GM12891 (cell line): ENCODE measurements at regions not wholly inside any gene's neighbourhood (a gene's known extent, or its start where the extent isn't known, plus 50 kb on each side); places are given as distances from the start of the nearest gene placed in this dataset.
"Not testable (repeated sequence)": the region's sequence is repeated elsewhere in the genome, so short reads cannot be mapped to it uniquely, and the experiment has no call there.

Experiments used
- PAX5 ChIP-seq: IDR thresholded peaks from 2 replicates; pipeline ENCODE4 v1.6.1; 2011; ENCODE audit warnings: low read length, moderate library complexity, mild to moderate bottlenecking; ENCODE audit not compliant: insufficient read depth, severe bottlenecking
- POLR2A ChIP-seq: IDR thresholded peaks from 2 replicates; pipeline ENCODE4 v1.6.1; 2011; ENCODE audit warnings: low read depth, low read length, control low read depth
- POLR2AphosphoS5 ChIP-seq: IDR thresholded peaks from 2 replicates; pipeline ENCODE4 v1.6.1; 2011; ENCODE audit warnings: low read depth, low read length, control low read depth
- POU2F2 ChIP-seq: IDR thresholded peaks from 2 replicates; pipeline ENCODE4 v1.6.1; 2011; ENCODE audit warnings: low read depth, mild to moderate bottlenecking, control low read depth, low read length, moderate library complexity
- SPI1 ChIP-seq: IDR thresholded peaks from 2 replicates; pipeline ENCODE4 v1.6.1; 2011; ENCODE audit warnings: low read depth, low read length, control low read depth
- TAF1 ChIP-seq: IDR thresholded peaks from 2 replicates; pipeline ENCODE4 v1.6.1; 2011; ENCODE audit warnings: low read depth, low read length, control low read depth

DNA sequence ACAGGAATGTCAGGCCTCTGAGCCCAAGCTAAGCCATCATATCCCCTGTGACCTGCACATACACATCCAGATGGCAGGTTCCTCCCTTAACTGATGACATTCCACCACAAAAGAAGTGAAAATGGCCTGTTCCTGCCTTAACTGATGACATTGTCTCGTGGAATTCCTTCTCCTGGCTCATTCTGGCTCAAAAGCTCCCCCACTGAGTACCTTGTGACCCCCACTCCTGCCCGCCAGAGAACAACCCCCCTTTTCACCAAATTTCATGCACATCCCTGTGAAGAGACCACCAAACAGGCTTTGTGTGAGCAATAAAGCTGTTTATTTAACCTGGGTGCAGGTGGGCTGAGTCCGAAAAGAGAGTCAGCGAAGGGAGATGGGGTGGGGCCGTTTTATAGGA, 447.4 kb downstream of the FGF13 start:
- not testable (repeated sequence) for TF ChIP-seq POLR2A, POLR2AphosphoS5, SPI1, TAF1, POU2F2, PAX5
